Hepatocyte (in vitro differentiated cells): ENCODE measurements at regions not wholly inside any gene's neighbourhood (a gene's known extent, or its start where the extent isn't known, plus 50 kb on each side); places are given as distances from the start of the nearest gene placed in this dataset.

Experiments
- DNase-seq: peaks from one replicate; pipeline ENCODE4 v3.0.0-alpha.2; 2016; ENCODE audit warnings: low spot score
- H2AFZ ChIP-seq: fragments of 200-600 bp; sonication (generic); 2 replicates; pipeline ENCODE4 v1.6.0; 2016; ENCODE audit warnings: antibody characterized with exemption, mild to moderate bottlenecking
- H3K27ac ChIP-seq: fragments of 200-600 bp; sonication (generic); 2 replicates; pipeline ENCODE4 v1.5.1; 2016; ENCODE audit warnings: mild to moderate bottlenecking
- H3K27me3 ChIP-seq: fragments of 200-600 bp; sonication (generic); 2 replicates; pipeline ENCODE4 v1.6.1; 2016
- H3K36me3 ChIP-seq: fragments of 200-600 bp; sonication (generic); replicated peaks from 2 replicates; pipeline ENCODE4 v1.5.1; 2016; ENCODE audit warnings: low read depth; ENCODE audit not compliant: insufficient read depth
- H3K4me1 ChIP-seq: fragments of 200-600 bp; sonication (generic); 2 replicates; pipeline ENCODE4 v1.5.1; 2016; ENCODE audit warnings: mild to moderate bottlenecking, moderate library complexity; ENCODE audit not compliant: insufficient read depth
- H3K4me2 ChIP-seq: fragments of 200-600 bp; sonication (generic); 2 replicates; pipeline ENCODE4 v1.6.0; 2016
- H3K4me3 ChIP-seq: fragments of 200-600 bp; sonication (generic); 2 replicates; pipeline ENCODE4 v1.5.1; 2016; ENCODE audit warnings: mild to moderate bottlenecking
- H3K79me2 ChIP-seq: fragments of 200-600 bp; sonication (generic); 2 replicates; pipeline ENCODE4 v1.6.0; 2017; ENCODE audit warnings: mild to moderate bottlenecking
- H3K9me2 ChIP-seq: fragments of 200-600 bp; sonication (generic); replicated peaks from 2 replicates; pipeline ENCODE4 v1.6.0; 2017; ENCODE audit warnings: mild to moderate bottlenecking; ENCODE audit not compliant: insufficient read depth
- H3K9me3 ChIP-seq: fragments of 200-600 bp; sonication (generic); 2 replicates; pipeline ENCODE4 v1.5.1; 2016; ENCODE audit warnings: low read depth, mild to moderate bottlenecking
- H4K20me1 ChIP-seq: fragments of 200-600 bp; sonication (generic); 2 replicates; pipeline ENCODE4 v1.6.0; 2016; ENCODE audit warnings: mild to moderate bottlenecking; ENCODE audit not compliant: insufficient read depth, poor library complexity, severe bottlenecking
- EZH2 ChIP-seq: fragments of 200-600 bp; sonication (generic); IDR thresholded peaks from 2 replicates; pipeline ENCODE4 v1.6.1; 2016; ENCODE audit warnings: antibody characterized with exemption, mild to moderate bottlenecking, borderline replicate concordance
- EZH2phosphoT487 ChIP-seq: fragments of 200-600 bp; sonication (generic); IDR thresholded peaks from one replicate; pipeline ENCODE4 v1.6.1; 2018; ENCODE audit warnings: antibody characterized with exemption, mild to moderate bottlenecking, low read depth, moderate library complexity; ENCODE audit not compliant: unreplicated experiment, severe bottlenecking
- WGBS: methylation state at CpG from one replicate; pipeline ENCODE4 v1.1.6; 2016; ENCODE audit warnings: low lambda C conversion rate; ENCODE audit errors: missing lambda C conversion rate; 5-methylcytosine and 5-hydroxymethylcytosine counted together
- TF ChIP-seq, protein P1 (sequence below): fragments of 200-600 bp; sonication (generic); IDR thresholded peaks from 2 replicates; pipeline ENCODE4 v1.5.1; 2016; ENCODE audit warnings: antibody characterized with exemption, mild to moderate bottlenecking; ENCODE audit not compliant: poor library complexity

DNA sequence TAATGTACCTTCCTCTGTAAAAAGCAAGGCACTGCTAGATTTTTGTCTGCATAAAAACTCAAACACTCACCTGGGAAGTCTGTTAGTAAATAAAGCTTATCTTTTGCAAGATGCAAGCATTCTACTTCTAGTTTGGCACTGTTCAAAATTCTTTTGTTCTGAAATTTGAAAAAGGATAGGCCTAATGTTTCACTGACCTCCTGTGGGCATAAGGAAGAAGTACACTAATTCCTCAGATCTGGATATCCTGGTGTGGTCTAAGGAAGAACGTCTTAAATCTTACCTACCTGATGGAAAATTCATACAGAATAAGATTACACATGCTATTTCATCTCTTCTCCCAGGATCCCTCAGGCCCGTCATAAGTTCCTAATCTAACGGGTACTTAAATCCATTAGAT lies 93.5 kb upstream of the CAMK1G start:
- TF ChIP-seq EZH2phosphoT487 (no peak), EZH2 (no peak)
- TF ChIP-seq, protein P1, sequence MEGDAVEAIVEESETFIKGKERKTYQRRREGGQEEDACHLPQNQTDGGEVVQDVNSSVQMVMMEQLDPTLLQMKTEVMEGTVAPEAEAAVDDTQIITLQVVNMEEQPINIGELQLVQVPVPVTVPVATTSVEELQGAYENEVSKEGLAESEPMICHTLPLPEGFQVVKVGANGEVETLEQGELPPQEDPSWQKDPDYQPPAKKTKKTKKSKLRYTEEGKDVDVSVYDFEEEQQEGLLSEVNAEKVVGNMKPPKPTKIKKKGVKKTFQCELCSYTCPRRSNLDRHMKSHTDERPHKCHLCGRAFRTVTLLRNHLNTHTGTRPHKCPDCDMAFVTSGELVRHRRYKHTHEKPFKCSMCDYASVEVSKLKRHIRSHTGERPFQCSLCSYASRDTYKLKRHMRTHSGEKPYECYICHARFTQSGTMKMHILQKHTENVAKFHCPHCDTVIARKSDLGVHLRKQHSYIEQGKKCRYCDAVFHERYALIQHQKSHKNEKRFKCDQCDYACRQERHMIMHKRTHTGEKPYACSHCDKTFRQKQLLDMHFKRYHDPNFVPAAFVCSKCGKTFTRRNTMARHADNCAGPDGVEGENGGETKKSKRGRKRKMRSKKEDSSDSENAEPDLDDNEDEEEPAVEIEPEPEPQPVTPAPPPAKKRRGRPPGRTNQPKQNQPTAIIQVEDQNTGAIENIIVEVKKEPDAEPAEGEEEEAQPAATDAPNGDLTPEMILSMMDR = peak; percentile 55
- Histone ChIP-seq H2AFZ (no peak overlapping the region), H3K9me3 (no peaks in the 10 kb centered on the region), H3K4me2 (no peak overlapping the region), H3K79me2 (no peaks in the 10 kb centered on the region), H3K4me3 (no peak overlapping the region), H3K36me3 (no peaks in the 10 kb centered on the region), H3K4me1 (no peaks in the 10 kb centered on the region), H4K20me1 (no peaks in the 10 kb centered on the region), H3K9me2 (no peaks in the 10 kb centered on the region), H3K27ac (no peak overlapping the region), H3K27me3 (peaks cover 5% of the 10 kb centered on the region)
- 56% methylated on average over 3 of the region's 3 CpGs for WGBS
- DNase-seq = peak; percentile 22

DNA sequence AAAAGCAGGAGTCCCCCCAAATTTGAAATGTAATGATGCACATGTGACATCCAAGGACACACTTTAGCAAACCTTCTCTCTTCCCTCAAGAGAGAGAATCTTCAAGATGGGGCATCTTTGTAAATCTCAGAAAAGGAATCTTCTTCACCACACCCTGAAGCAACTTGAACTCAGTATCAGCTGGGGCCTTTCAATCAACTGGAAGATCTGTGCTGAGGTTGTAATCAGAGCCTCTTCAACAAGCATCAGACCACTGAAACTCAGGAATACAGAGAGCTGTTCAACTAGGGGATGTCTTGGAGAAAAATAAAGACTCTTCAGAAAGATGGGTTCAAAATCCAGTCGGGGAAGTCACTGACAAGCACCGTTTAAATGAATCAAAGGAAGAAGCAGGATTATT lies 92.5 kb upstream of the CAMK1G start:
- 85% methylated on average over 2 of the region's 2 CpGs for WGBS
- Histone ChIP-seq H4K20me1 (no peaks in the 10 kb centered on the region), H3K9me2 (no peaks in the 10 kb centered on the region), H3K9me3 (no peaks in the 10 kb centered on the region), H3K36me3 (no peaks in the 10 kb centered on the region), H3K79me2 (no peaks in the 10 kb centered on the region), H3K27me3 (peaks cover 5% of the 10 kb centered on the region), H2AFZ (no peak overlapping the region), H3K4me1 (no peaks in the 10 kb centered on the region), H3K4me2 (no peak overlapping the region), H3K27ac (no peak overlapping the region), H3K4me3 (no peak overlapping the region)
- no peak for TF ChIP-seq EZH2
- TF ChIP-seq, protein P1 = no peak
- no peak for TF ChIP-seq EZH2phosphoT487
- DNase-seq = no peak

DNA sequence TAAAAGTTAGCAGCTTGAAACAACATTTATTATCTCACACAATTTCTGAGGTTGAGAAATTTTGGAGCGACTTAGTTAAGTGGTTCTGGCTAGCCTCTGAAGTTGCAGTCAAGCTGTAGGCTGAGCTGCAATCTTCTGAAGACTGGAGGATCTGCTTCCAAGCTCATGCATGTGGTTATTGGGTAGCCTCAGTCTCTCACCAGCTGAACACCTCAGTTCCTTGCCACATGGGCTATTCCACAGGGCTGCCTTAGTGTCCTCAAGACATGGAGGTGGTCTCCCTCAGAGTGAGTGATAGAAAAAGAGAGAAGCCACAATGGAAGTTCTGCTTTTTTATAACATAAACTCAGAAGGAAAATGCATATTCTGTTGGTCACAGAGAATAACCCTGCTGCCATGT lies 92.0 kb upstream of the CAMK1G start:
- no peaks in the 10 kb centered on the region for H4K20me1 ChIP-seq
- no peak overlapping the region for H3K27ac ChIP-seq
- H2AFZ ChIP-seq = no peak overlapping the region
- TF ChIP-seq EZH2 (no peak), EZH2phosphoT487 (no peak)
- TF ChIP-seq, protein P1 = no peak
- no peak overlapping the region for H3K4me2 ChIP-seq
- WGBS = 61% methylated on average over 1 of the region's 1 CpG
- no peaks in the 10 kb centered on the region for H3K9me3 ChIP-seq
- no peaks in the 10 kb centered on the region for H3K36me3 ChIP-seq
- no peak overlapping the region for H3K4me3 ChIP-seq
- no peaks in the 10 kb centered on the region for H3K4me1 ChIP-seq
- no peaks in the 10 kb centered on the region for H3K79me2 ChIP-seq
- peaks cover 5% of the 10 kb centered on the region for H3K27me3 ChIP-seq
- no peaks in the 10 kb centered on the region for H3K9me2 ChIP-seq
- DNase-seq = no peak

DNA sequence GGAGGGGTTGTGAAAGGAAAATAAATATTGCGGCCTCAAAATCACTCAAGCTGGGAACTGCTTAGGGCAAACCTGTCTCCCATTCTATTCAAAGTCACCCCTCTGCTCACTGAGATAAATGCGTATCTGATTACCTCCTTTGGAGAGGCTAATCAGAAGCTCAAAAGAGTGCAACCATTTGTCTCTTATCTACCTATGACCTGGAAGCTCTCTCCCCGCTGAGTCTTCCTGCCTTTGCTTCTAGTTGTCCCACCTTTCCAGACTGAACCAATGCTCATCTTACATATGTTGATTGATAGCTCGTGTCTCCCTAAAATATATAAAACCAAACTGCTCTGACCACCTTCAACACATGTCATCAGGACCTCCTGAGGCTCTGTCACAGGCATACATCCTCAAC lies 91.6 kb upstream of the CAMK1G start:
- no peaks in the 10 kb centered on the region for H3K9me2 ChIP-seq
- WGBS = 62% methylated on average over 4 of the region's 4 CpGs
- no peaks in the 10 kb centered on the region for H3K4me1 ChIP-seq
- TF ChIP-seq EZH2phosphoT487 = no peak
- TF ChIP-seq, protein P1 = no peak
- no peak for TF ChIP-seq EZH2
- H3K4me3 ChIP-seq = no peak overlapping the region
- H2AFZ ChIP-seq = no peak overlapping the region
- peaks cover 5% of the 10 kb centered on the region for H3K27me3 ChIP-seq
- no peak for DNase-seq
- no peaks in the 10 kb centered on the region for H3K79me2 ChIP-seq
- H3K4me2 ChIP-seq = no peak overlapping the region
- H3K27ac ChIP-seq = no peak overlapping the region
- no peaks in the 10 kb centered on the region for H4K20me1 ChIP-seq
- no peaks in the 10 kb centered on the region for H3K36me3 ChIP-seq
- H3K9me3 ChIP-seq = no peaks in the 10 kb centered on the region
